ENCODE measurements at regions not wholly inside any gene's neighbourhood (a gene's known extent, or its start where the extent isn't known, plus 50 kb on each side); places are given as distances from the start of the nearest gene placed in this dataset.
"Not testable (repeated sequence)": the region's sequence is repeated elsewhere in the genome, so short reads cannot be mapped to it uniquely, and the experiment has no call there.

DNA sequence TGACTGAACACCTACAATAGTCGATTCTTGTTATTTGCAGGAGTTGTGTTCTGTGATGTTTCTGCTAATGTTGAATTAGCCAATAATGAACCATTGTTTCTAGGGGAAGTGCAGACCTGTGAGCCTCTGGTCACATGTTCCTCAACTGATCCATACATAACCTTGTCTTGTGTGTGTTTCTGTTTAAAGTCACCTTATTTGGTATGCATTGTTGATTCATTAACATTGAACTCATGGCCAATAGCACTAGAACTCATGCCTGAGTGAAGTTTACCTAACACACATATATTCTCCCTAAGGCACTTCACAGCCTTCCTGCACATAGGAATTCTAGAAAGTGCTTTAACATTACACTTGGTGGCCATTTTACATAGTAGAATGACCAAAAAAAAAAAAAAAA, 271.8 kb upstream of the PLET1 start:
- Histone ChIP-seq H3K27me3 (ENCODE audit: insufficient read depth, low read length) (no peaks in the 10 kb centered on the region), H3K36me3 (ENCODE audit: insufficient read depth, low read depth, low read length) (no peaks in the 10 kb centered on the region), H3K4me1 (ENCODE audit: insufficient read depth, low read length) (no peaks in the 10 kb centered on the region), H3K9ac (ENCODE audit: low read depth, low read length) (no peak overlapping the region), H3K4me3 (ENCODE audit: low read length) (no peak overlapping the region), H3K27ac (ENCODE audit: low read length) (no peak overlapping the region), H3K9me3 (ENCODE audit: insufficient read depth, low read depth, low read length) (no peaks in the 10 kb centered on the region)

DNA sequence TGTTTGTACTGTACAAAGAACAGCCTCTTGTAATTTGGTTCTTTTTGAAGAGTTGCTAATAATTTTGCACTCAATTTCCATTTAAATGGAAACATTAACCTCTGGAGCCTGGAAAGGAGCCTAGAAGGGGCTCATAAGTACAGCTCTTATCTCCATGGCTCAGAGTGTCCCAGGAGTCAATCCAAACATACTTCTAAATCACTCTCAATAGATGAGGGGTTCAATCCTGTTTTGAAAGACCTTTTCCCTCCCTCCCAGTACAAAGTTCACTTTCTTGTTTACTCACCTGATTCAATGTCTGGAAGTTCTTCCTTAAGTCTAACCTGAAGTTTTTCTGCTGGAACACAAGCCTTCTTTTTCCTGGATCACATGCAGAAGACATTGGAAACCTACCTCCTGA, 273.0 kb upstream of the PLET1 start:
- no peak overlapping the region for H3K27ac ChIP-seq (ENCODE audit: low read length)
- H3K4me1 ChIP-seq (ENCODE audit: insufficient read depth, low read length) = no peaks in the 10 kb centered on the region
- no peaks in the 10 kb centered on the region for H3K36me3 ChIP-seq (ENCODE audit: insufficient read depth, low read depth, low read length)
- H3K9ac ChIP-seq (ENCODE audit: low read depth, low read length) = no peak overlapping the region
- no peaks in the 10 kb centered on the region for H3K9me3 ChIP-seq (ENCODE audit: insufficient read depth, low read depth, low read length)
- H3K27me3 ChIP-seq (ENCODE audit: insufficient read depth, low read length) = no peaks in the 10 kb centered on the region
- H3K4me3 ChIP-seq (ENCODE audit: low read length) = no peak overlapping the region

DNA sequence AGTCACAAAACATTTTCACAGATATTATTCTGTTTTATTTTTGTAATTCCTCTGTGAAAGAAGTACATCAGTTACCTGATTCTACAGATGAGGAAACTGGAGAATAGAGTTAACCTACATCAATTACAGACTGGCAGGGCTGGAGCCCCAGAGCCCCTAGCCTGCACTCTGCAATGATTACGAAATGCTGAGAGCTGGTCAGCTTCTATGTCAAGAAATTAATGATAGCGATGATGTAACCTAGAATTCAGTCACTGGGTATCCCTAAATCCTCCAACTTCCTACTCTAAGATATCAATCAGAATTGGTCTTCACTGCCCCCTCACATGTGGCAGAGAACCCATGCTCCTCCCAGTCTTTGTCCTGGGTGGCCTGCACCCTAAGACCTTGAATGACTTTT, 273.5 kb upstream of the PLET1 start:
- Histone ChIP-seq H3K9me3 (ENCODE audit: insufficient read depth, low read depth, low read length) (no peaks in the 10 kb centered on the region), H3K4me3 (ENCODE audit: low read length) (no peak overlapping the region), H3K9ac (ENCODE audit: low read depth, low read length) (no peak overlapping the region), H3K36me3 (ENCODE audit: insufficient read depth, low read depth, low read length) (no peaks in the 10 kb centered on the region), H3K27me3 (ENCODE audit: insufficient read depth, low read length) (no peaks in the 10 kb centered on the region), H3K4me1 (ENCODE audit: insufficient read depth, low read length) (no peaks in the 10 kb centered on the region), H3K27ac (ENCODE audit: low read length) (no peak overlapping the region)

DNA sequence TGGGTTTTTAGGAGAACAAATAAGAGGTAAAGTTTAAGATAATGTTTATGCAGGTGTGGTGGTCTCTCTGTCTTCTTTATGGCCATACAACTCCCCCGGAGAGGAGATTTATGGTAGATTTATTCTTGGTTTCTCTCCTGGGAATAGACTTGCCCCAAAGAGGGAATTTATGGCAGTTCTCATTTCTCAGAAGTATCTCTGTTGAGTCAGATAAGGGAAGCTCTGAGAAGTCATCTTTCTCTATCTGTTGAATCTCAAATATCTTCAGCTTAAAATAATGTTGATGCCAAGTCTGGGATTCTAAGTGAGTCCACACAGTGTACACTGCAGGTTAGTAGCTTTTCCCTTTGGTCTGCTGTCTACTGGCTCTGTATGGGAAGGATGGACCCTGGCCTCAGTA, 276.4 kb upstream of the PLET1 start:
- H3K4me1 ChIP-seq (ENCODE audit: insufficient read depth, low read length) = no peaks in the 10 kb centered on the region
- no peak overlapping the region for H3K4me3 ChIP-seq (ENCODE audit: low read length)
- H3K9ac ChIP-seq (ENCODE audit: low read depth, low read length) = no peak overlapping the region
- H3K9me3 ChIP-seq (ENCODE audit: insufficient read depth, low read depth, low read length) = no peaks in the 10 kb centered on the region
- no peak overlapping the region for H3K27ac ChIP-seq (ENCODE audit: low read length)
- H3K36me3 ChIP-seq (ENCODE audit: insufficient read depth, low read depth, low read length) = no peaks in the 10 kb centered on the region
- no peaks in the 10 kb centered on the region for H3K27me3 ChIP-seq (ENCODE audit: insufficient read depth, low read length)

DNA sequence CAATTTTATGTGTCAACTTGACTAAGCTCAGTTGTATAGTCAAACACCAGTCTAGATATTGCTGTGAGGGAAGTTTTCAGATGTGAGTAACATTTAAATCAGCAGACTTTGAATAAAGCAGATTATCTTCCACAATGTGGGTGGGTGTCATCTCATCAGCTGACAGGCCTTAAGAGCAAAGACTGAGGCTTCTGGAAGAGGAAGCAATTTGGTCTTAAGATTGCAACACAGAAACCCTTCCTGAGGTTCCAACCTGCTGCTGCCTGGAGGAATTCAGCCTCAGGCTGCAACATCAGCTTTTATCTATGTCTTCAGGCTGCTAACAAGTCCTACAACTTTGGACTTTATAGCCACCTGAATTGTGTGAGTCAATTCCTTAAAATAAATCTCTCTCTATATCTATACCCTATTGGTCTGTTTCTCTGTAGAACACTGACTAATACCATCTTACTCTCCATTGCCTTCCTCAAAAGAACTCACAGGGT, 277.2 kb upstream of the PLET1 start:
- H3K27me3 ChIP-seq (ENCODE audit: insufficient read depth, low read length) = no peaks in the 10 kb centered on the region
- no peaks in the 10 kb centered on the region for H3K36me3 ChIP-seq (ENCODE audit: insufficient read depth, low read depth, low read length)
- H3K27ac ChIP-seq (ENCODE audit: low read length) = no peak overlapping the region
- no peaks in the 10 kb centered on the region for H3K9me3 ChIP-seq (ENCODE audit: insufficient read depth, low read depth, low read length)
- no peak overlapping the region for H3K9ac ChIP-seq (ENCODE audit: low read depth, low read length)
- H3K4me3 ChIP-seq (ENCODE audit: low read length) = no peak overlapping the region
- H3K4me1 ChIP-seq (ENCODE audit: insufficient read depth, low read length) = no peaks in the 10 kb centered on the region

DNA sequence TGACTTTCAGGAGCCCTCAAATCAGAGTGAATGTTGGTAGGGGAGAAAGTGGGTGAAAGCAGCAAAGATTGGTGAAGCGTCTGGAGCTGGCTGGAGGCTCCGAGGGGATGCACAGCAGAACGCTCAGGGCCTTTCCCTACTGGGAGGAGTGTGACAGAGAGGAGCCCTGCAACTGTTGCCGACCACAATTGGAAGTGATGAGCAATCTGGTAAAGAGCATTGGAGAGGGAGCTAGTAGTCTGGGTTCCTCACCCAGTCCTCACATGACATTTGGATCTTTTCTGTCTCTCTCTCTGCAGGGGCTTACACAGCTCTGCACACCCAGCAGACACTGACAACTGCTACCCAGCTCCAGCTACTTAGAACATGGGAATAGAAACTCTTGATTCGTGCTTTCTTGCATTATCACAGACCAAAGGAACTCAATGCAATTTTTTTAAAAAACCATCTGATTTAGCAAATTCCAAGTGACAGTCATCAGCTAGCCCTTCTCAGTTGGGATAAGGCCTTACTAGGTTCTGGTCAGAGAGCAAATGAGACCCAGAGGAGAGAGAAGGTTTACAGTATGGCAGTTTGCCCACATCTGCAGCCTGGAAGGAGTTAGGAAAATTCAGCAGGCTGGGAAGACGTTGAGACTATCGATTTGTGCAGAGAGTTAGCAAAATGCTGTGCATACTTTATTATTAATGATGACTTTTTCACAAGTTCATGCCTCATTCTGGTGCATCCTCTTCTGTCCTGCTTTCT, 278.0 kb upstream of the PLET1 start:
- no peaks in the 10 kb centered on the region for H3K9me3 ChIP-seq (ENCODE audit: insufficient read depth, low read depth, low read length)
- H3K9ac ChIP-seq (ENCODE audit: low read depth, low read length) = no peak overlapping the region
- H3K4me3 ChIP-seq (ENCODE audit: low read length) = no peak overlapping the region
- no peak overlapping the region for H3K27ac ChIP-seq (ENCODE audit: low read length)
- H3K36me3 ChIP-seq (ENCODE audit: insufficient read depth, low read depth, low read length) = no peaks in the 10 kb centered on the region
- H3K27me3 ChIP-seq (ENCODE audit: insufficient read depth, low read length) = no peaks in the 10 kb centered on the region
- no peaks in the 10 kb centered on the region for H3K4me1 ChIP-seq (ENCODE audit: insufficient read depth, low read length)

DNA sequence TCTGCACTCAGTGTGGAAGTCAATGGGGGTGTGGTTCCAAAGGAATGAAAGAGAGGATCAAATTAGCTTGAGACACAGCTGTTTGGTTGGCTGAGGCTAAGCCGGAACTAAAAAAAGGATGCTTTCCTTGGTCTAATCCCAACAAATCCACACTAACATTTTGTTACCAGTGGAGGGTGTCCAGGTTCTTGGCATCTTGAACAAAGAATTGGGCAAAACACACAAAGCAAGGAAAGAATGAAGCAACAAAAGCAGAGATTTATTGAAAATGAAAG, 278.6 kb upstream of the PLET1 start:
- H3K9me3 ChIP-seq (ENCODE audit: insufficient read depth, low read depth, low read length); H3K27ac ChIP-seq (ENCODE audit: low read length); H3K27me3 ChIP-seq (ENCODE audit: insufficient read depth, low read length); H3K36me3 ChIP-seq (ENCODE audit: insufficient read depth, low read depth, low read length); H3K9ac ChIP-seq (ENCODE audit: low read depth, low read length); H3K4me1 ChIP-seq (ENCODE audit: insufficient read depth, low read length); H3K4me3 ChIP-seq (ENCODE audit: low read length): not testable (repeated sequence)

DNA sequence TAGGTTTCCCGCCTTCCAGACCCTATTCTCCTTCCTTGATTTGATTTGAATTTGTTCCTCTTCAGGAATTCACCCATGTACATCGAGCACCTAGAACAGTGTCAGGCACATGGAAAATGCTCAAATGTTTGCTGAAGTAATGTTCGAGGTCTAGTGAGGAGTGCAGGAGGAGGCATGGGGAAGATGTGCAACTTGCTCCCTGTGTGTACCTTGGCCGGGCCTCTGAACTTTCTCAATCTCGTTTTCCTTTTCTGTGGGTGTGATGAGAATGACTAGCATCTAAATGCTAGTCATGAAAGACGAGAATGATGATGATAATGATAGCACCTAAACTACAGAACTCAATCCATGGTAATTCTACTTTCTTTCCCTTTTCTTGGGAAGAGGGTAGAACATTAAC, 279.1 kb upstream of the PLET1 start:
- Histone ChIP-seq H3K4me3 (ENCODE audit: low read length) (no peak overlapping the region), H3K4me1 (ENCODE audit: insufficient read depth, low read length) (no peaks in the 10 kb centered on the region)

DNA sequence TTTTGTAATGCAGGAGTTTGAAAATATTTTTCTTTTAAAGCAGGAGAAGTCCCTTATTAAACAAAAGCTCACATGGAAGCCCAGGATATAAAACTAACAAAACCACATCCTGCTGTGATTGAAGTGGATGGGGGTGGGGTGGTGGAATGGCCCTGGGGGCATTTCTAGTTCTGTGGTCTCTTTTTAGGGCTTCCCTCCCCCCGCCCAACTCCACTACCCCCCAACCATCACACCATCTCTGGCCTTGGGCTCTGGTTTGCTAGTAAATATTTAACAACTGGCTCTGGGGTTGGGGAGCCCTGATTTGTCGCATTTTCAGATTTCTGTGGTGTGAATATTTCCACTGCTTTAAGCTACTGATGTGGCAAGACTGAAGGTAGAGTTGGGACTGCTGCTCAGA, 279.6 kb upstream of the PLET1 start:
- H3K9me3 ChIP-seq (ENCODE audit: insufficient read depth, low read depth, low read length) = no peaks in the 10 kb centered on the region
- no peaks in the 10 kb centered on the region for H3K36me3 ChIP-seq (ENCODE audit: insufficient read depth, low read depth, low read length)
- H3K27ac ChIP-seq (ENCODE audit: low read length) = no peak overlapping the region
- H3K4me3 ChIP-seq (ENCODE audit: low read length) = no peak overlapping the region
- no peak overlapping the region for H3K9ac ChIP-seq (ENCODE audit: low read depth, low read length)
- H3K27me3 ChIP-seq (ENCODE audit: insufficient read depth, low read length) = no peaks in the 10 kb centered on the region
- no peaks in the 10 kb centered on the region for H3K4me1 ChIP-seq (ENCODE audit: insufficient read depth, low read length)

More for the DNA sequence above, 279.1 kb upstream of the PLET1 start:
- Histone ChIP-seq H3K9me3 (ENCODE audit: insufficient read depth, low read depth, low read length) (no peaks in the 10 kb centered on the region), H3K9ac (ENCODE audit: low read depth, low read length) (no peak overlapping the region), H3K27ac (ENCODE audit: low read length) (no peak overlapping the region), H3K27me3 (ENCODE audit: insufficient read depth, low read length) (no peaks in the 10 kb centered on the region), H3K36me3 (ENCODE audit: insufficient read depth, low read depth, low read length) (no peaks in the 10 kb centered on the region)

DNA sequence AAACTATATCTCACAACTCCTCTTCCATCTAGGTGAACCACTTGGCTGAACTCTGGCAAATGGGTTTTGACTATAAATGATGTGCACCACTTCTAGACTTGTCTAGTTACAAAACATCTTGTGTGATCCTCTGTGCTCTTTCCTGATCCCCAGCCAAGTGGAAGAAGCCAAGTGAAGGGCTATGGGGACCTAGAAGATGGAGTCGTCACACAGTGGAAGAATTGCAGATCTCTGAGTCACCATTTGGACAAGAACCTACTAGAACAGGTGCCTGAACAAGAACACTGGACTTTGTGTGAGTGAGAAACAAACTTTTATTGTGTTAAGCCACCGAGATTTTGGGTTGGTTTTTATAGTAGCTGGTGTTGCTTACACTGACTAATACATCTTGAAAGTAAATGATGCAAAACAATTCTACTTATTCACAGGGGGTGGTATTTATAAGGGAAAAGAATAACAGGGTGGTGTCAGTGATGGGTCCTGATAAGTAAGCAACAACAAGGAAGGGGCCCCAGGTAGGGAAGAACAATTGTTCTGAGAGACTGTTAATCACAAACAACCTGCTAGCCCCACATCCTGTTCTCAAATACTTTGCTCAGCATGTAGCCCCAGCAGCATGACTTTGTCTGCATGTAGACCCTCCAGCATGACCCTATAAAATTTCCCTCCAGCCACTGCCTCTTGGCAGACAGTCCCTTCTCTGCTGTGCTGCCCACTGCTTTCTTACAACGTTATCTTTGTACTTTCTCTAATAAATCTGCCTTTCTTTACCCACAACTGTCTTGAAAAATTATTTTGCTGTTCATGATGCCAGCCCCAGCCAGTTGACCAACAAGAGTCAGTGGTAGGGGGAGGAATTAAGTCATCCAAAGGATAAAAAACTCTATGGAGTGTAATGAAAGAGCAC, 280.7 kb upstream of the PLET1 start:
- Histone ChIP-seq H3K27ac (ENCODE audit: low read length) (no peak overlapping the region), H3K9me3 (ENCODE audit: insufficient read depth, low read depth, low read length) (no peaks in the 10 kb centered on the region), H3K4me3 (ENCODE audit: low read length) (no peak overlapping the region; the same call in 1 of the 2 replicates), H3K27me3 (ENCODE audit: insufficient read depth, low read length) (no peaks in the 10 kb centered on the region), H3K36me3 (ENCODE audit: insufficient read depth, low read depth, low read length) (no peaks in the 10 kb centered on the region), H3K4me1 (ENCODE audit: insufficient read depth, low read length) (no peaks in the 10 kb centered on the region), H3K9ac (ENCODE audit: low read depth, low read length) (no peak overlapping the region)

DNA sequence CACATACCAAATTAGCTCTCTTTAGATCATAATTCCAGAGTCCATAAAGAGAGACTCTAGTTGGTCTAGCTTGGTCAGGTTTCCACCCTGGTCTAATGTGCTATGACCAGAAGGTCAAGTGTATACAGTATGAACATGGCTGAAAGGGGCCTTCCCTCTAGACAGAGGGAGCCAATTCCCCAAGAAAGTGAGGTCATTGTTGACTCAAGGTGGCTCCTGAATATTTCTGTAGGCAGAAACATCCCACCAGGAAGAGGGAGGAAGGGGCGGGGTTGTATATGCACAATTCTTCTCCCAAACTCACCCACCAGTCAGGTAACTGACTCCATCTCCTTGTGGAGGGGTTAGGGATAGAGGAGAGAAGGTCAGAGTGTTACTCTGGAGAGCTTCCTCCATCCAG, 281.8 kb upstream of the PLET1 start:
- Histone ChIP-seq H3K4me1 (ENCODE audit: insufficient read depth, low read length) (no peaks in the 10 kb centered on the region), H3K36me3 (ENCODE audit: insufficient read depth, low read depth, low read length) (no peaks in the 10 kb centered on the region), H3K9me3 (ENCODE audit: insufficient read depth, low read depth, low read length) (no peaks in the 10 kb centered on the region), H3K9ac (ENCODE audit: low read depth, low read length) (no peak overlapping the region), H3K27me3 (ENCODE audit: insufficient read depth, low read length) (no peaks in the 10 kb centered on the region), H3K27ac (ENCODE audit: low read length) (no peak overlapping the region), H3K4me3 (ENCODE audit: low read length) (no peak overlapping the region)

DNA sequence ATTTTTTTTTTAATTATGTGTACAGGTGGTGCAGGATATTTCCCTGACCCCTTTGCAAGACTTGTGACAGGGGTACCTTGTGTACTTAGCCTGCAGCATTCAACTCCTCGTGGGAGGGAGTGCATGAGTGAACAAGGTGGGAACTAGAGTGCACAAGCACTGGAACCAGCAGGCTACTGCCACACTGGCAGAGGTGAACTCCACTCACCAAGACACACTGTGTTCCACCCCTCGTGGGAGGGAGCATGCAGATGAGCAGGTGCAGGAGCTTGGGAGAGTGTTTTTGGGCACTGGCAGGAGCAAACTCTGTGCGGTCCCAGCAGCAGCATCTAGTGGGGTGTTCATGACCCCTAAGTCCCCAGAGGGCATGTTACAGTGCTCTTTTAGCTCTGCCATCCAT, 282.7 kb upstream of the PLET1 start:
- no peak overlapping the region for H3K9ac ChIP-seq (ENCODE audit: low read depth, low read length)
- no peak overlapping the region for H3K27ac ChIP-seq (ENCODE audit: low read length)
- no peaks in the 10 kb centered on the region for H3K9me3 ChIP-seq (ENCODE audit: insufficient read depth, low read depth, low read length)
- no peak overlapping the region for H3K4me3 ChIP-seq (ENCODE audit: low read length)
- no peaks in the 10 kb centered on the region for H3K27me3 ChIP-seq (ENCODE audit: insufficient read depth, low read length)
- no peaks in the 10 kb centered on the region for H3K36me3 ChIP-seq (ENCODE audit: insufficient read depth, low read depth, low read length)
- H3K4me1 ChIP-seq (ENCODE audit: insufficient read depth, low read length) = no peaks in the 10 kb centered on the region

Measured in iPS-20b (cell line).